GM12872 (cell line): ENCODE measurements at regions not wholly inside any gene's neighbourhood (a gene's known extent, or its start where the extent isn't known, plus 50 kb on each side); places are given as distances from the start of the nearest gene placed in this dataset.

Experiments used
- CTCF ChIP-seq: IDR thresholded peaks from 3 replicates; pipeline ENCODE4 v1.5.1; 2011; ENCODE audit warnings: low read depth, mild to moderate bottlenecking, low read length, moderate library complexity; ENCODE audit not compliant: insufficient read depth

- no peak for TF ChIP-seq CTCF
Measured at GRCh38 chr15:98480844-98481243, 167.5 kb upstream of the IGF1R start.

GRCh38 chr15:98483575-98484130 is 164.7 kb upstream of the IGF1R start:
- no peak for TF ChIP-seq CTCF

GRCh38 chr15:98484914-98485313 is 163.4 kb upstream of the IGF1R start:
- TF ChIP-seq CTCF, result no peak

- TF ChIP-seq CTCF, result no peak
Measured at GRCh38 chr15:98485451-98485850, 162.9 kb upstream of the IGF1R start.

GRCh38 chr15:98493966-98494511 is 154.3 kb upstream of the IGF1R start:
- TF ChIP-seq CTCF, result no peak

GRCh38 chr15:98501192-98501591 is 147.1 kb upstream of the IGF1R start:
- TF ChIP-seq CTCF, result no peak

GRCh38 chr15:98501632-98502031 is 146.7 kb upstream of the IGF1R start:
- TF ChIP-seq CTCF, result no peak

GRCh38 chr15:98503970-98504369 is 144.4 kb upstream of the IGF1R start:
- TF ChIP-seq CTCF, result no peak
